Activated CD4-positive, alpha-beta T cell treated with anti-CD3 and anti-CD28 coated beads, Interleukin-10, Interleukin-2, amounts not matched to agents 100 ng/mL and 50 ng/mL, durations not matched to agents 16 hours and 8 hours (primary cell): ENCODE measurements at regions not wholly inside any gene's neighbourhood (a gene's known extent, or its start where the extent isn't known, plus 50 kb on each side); places are given as distances from the start of the nearest gene placed in this dataset.
"Not testable (repeated sequence)": the region's sequence is repeated elsewhere in the genome, so short reads cannot be mapped to it uniquely, and the experiment has no call there.

ENCODE experiments used
- DNase-seq: peaks from one replicate; pipeline ENCODE4 v3.0.0-alpha.2; 2020

DNA sequence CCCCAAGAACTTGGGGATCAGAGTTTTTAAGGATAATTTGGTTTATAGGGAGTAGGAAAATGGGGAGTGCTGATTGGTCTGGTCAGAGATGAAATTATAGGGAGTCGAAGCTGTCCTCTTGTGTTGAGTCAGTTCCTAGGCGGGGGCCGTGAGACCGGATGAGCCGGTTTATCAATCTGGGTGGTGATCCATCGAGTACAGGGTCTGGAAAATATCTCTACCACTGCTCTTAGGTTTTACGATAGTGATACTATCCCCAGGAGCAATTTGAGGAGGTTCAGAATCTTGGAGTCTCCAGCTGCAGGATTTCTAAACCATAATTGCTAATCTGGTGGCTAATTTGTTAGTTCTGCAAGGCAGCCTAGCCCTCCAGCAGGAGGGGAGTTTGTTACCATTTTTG, 403.4 kb downstream of the CDH11 start:
- DNase-seq, result no peak

DNA sequence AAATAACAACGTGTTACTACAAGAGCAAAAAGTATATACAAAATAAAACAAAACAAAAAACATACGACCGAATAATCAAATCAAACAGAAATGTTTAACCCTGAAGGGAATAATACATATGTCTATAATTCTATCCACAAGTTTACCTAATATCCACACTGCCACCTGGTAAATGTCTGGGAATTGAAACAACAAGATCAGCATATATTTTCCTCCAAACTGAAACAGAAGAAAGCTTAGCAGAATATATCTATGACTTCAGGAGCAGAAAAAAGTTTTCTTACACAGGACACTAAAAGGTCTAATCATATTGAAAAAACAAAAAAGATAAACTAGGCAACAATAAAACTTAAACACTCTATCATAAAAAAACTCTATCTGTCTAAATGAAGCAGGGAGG, 404.0 kb downstream of the CDH11 start:
- DNase-seq, result no peak

DNA sequence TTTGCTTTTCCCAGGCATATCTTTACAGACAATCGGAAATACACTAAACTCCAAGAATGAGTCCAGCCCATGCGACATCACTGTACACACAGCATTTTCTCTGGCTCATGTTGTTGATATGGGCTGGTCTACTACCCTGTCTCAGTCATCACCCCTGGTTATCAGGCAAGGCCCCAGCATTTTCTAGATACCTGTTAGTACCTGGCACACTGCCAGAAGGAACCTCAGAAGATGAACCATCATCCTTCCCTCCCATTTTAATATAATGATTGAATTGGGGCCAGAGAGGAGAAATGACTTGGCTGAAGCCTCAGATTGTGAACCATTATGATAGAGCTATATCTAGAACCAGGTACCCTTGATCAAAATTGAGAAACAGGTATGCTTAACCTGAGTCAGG, 406.2 kb downstream of the CDH11 start:
- no peak for DNase-seq

DNA sequence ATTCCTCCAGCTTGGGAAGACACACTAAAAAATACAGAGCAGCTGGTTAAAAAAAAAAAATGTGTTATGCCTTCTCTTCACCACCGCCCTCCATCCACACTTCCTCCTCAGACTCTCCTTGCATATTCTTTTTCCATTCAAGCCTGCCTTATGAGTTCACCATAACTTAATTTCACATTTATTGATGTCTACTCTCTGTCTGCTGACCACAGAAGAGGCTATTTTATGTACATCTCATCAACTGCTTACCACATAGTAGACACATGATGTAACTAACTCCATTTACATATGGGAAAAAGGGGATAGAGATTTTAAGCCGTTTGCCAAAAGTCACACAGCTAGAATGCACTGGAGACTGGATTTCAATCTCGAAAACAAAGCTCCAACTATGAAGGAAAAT, 409.8 kb downstream of the CDH11 start:
- no peak for DNase-seq

DNA sequence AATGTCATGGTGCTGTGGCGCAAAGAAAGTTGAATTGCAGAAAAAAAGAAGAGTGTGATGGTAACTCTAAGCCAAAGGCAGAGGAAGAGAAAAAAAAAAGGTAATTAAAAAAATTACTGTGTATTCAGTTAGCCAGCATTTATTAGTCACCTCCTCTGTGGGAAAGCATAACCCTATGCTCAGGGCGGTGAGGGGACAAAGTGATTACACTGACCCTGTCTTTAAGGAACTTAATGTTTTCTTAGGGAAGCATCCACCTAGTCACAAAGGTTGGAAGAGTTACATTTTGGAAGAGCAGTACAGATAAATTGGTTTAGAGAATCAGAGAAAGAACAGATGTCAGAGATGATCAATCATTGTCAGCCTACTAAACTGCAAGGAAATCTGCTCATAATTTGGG, 410.3 kb downstream of the CDH11 start:
- DNase-seq, result no peak

DNA sequence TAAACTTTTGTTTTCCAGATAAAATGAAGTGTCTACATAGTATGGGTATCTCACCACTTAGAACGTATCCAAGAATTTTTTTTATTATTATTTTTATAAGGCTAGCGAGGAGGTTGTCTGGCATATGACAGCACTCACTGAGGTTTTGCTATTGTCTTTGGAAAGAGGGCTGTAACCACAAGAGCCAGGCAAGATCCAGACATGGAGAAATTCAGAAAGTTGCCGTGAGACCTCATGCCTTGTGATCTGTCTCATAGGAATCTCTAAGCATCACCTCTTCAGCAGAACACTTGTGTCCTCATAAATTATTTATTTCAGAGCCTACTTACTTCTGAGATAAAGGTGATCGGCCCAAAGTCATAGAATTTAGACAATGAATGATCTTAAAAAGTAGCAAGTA, 410.8 kb downstream of the CDH11 start:
- no peak for DNase-seq

DNA sequence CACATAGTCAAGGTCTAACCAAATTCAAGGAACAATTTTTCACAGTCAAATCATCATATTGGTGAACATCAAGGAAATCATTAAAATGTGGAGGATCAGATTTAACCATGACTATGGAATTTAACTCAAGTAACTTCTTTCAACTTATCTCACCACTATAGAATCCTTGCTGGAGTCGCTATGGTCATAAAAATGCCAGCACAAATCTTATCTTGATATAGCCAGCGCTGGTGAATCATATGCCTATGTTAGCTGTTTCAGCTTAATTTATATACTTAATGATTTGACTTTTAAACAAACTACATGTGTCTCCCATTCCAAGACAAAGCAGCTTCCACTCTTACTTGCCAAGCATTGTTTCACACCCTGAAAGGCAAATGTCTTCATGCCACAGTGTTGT, 416.4 kb downstream of the CDH11 start:
- no peak for DNase-seq

DNA sequence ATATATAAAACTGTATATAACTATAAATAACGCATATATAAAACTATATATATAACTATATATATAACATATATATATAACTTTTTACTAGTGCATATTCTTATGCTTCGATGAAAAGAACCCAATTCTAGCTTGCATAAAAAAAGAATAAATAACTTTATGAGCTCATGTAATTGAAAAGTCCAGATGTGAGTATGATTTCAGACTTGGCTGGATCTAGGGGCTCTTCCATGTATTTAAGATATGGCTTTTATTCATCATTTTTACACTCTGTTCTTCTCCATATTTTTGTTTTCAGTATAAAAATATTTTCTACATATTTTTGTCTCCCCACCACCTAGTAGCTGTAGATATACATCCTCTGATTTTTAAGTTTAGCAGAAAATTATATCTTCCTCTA, 417.5 kb downstream of the CDH11 start:
- no peak for DNase-seq

DNA sequence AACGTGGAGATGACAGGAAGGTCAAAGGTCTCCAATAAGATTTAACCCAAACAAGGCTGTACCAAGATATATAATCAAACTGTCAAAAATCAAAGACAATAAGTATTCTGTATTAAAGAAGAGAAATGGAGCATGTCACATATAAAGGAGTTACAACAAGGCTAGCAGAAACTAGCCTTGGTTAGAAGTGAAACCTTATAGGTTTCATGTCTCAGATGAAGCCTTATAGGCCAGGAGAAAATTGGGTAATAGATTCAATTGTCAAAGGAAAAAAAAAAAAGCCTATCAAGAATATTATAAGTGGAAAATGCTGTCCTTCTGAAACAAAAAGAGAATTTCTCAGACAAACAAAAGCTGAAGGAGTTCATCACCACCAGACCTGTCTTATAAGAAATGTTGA, 419.4 kb downstream of the CDH11 start:
- no peak for DNase-seq

DNA sequence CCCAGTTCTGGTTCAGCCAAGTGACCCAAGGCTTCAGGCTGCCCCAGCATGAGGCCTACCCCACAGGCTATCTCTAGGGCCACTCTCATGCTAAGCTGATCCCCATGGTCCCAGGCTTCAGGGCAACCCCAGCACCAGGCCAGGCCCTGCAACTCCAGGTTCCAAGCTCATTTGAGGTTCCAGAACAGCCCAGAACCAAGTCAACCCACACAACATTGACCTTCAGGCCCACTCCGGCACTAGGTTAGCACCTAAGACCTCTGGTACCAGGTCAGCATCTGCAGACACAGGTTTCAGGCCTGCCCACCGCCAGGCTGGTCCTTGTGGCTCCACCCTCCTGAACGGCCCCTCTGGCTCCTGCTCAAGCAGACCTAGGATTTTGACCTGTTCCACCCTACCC, 421.2 kb downstream of the CDH11 start:
- no peak for DNase-seq

DNA sequence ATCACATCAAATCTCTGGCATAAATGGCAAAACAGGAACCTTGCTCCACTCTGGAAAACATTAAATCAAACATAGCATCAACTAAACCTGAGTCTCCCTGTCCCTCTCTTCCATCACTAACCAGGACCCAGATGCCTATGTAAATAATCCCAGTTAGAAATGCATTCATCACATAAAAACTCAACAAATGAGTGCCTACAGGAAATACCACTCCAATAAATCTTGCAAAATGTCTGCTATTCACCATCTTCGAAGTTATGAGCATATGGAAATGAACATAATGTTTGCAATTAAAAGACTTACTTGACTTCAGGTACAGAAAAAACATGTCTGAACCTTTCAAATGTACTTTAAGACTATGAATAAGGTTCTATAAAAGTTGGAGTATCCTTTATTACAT, 425.0 kb downstream of the CDH11 start:
- no peak for DNase-seq

DNA sequence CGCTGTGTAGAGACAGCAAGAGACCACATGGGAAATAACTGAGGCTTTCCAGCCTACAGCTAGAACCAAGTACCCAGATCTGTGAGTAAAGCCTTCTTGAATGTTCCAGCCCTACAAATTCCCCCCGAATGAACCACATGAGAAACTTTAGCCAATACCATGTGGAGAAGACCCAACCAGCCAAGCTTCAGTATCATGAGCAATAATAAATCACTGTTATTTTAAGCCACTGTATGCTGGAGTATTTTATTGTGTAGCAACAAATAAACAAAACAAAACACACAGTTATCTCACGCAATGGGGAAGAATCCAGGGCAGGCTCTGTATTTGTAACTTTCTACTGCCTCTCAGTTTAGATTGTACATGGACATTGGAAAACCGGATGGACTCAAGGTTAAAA, 426.2 kb downstream of the CDH11 start:
- DNase-seq, result no peak

DNA sequence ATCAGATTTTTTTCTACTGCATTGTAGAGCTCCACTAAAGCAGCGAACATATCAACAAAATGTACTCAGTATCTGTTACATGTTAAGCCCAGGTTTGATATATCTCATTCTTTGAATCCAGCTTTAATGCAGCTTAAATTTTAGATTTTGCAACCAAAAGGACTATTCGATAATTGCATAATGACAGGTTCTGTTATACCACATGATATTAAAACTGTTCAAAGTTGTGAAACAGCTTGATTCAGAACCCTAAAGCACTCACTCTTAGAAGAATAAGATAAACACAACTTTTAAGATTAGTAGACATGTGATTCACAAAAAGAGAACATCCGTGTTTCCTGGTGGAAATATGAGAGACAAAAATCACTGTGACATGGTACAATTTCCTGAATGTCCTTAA, 427.9 kb downstream of the CDH11 start:
- no peak for DNase-seq

DNA sequence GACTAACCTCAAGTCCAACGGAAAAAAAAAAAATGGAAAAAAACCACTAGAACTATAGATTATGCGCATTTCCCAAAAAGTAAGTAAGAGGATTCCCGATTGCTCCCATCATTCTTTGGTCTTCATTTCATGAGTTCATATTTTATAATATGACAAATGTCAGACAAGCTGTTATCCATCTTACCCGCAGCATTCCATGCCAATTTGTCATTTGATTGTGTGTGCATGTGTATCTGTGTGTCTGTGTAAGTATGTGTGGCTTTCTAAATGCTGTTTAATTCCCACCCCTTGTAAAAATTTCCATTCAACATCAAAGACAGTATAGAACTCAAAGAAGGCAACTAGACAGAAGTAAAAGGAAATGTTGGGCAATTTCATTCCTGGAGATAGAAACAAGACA, 434.1 kb downstream of the CDH11 start:
- no peak for DNase-seq

DNA sequence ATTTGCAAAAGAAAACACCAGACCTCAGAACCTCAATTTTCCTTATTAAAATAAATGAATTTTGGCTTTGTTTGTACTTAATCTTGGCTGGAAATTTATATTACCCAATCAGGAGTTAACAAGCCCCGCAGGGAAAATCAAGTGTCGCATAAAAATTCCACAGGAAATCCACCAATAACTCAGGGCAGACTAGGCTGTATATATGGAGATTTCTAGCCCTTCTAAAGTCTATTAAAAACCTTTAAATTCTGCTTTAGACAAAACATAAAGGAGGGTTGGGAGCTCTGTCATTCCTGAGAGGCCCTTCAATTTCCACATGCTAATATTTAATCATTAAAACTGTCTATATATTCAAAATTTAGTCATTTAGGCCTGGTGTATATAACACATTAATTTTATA, 434.7 kb downstream of the CDH11 start:
- no peak for DNase-seq

DNA sequence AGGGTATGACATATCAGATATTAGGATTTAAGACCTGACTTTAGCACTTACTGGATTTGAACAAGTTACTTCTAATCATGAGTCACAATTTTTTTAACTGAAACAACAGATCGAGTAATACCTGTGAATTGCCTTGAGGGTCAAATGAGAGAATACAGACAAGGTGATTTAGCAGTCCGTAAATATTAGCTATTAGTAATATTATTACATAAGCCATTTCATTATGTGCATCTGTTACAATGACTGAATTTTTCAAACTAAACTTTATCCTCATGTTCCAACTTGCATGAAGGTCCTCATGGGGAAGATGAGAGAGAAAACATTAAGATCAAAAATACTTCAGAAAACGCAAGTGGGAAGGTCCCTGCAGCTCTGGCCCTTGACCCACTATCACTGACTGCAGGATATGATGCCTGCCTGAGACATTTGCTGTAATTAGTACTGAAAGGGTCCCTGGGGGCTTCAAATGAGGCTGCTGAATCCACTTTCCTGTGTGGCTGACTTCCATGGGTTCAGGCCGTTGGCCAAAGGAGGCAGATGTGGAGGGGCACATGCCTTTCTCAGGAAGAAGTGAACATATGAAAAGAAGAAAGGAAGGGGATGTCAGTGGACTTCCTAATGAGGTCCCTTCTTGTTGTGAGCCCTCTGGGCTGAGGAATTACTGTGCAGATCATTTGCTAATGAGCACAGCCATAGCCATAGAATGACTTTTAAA, 441.7 kb downstream of the CDH11 start:
- DNase-seq, result no peak

DNA sequence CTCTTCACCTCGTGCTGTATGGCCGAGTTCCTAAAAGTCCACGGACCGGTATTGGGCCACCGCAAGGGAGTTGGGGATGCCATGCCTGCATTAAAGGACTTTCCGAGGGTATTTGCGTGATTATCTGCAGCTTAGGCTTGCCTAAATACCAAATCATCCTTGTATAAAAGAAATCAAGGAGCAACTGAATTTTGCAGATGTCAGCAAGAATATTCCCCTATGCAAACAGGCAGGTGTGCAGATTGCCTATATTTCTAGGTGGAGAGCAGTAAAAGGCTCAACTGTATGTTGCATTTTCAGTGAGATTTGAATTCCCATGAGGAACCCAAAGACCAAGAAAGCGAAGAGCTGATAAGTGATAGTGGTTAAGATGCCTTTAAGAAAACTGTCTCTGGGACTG, 452.3 kb downstream of the CDH11 start:
- DNase-seq, result no peak

DNA sequence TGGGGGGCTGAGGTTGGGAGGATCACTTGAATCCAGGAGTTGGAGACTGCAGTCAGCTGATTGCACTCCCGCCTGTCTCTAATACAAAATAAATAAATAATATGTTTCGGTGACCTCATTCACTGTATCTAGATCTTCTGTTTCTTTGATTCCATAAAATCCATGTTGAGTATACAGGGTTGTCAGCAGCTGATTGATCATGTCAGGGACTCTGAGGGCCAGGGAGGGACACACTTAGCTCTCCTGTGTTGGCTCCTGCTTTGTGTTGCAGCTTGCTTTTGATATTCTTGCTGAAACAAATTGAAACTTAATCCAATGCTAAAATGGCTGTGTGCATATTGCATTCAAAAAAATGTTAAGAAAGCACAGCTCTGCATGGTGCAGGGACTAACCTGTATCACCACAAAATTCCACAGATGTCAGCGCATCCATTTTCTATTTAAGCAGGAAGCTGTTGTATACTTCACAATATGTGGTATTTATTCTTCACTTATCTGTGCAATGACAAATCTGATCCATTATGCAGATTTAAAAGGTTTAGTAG, 454.5 kb downstream of the CDH11 start:
- no peak for DNase-seq

DNA sequence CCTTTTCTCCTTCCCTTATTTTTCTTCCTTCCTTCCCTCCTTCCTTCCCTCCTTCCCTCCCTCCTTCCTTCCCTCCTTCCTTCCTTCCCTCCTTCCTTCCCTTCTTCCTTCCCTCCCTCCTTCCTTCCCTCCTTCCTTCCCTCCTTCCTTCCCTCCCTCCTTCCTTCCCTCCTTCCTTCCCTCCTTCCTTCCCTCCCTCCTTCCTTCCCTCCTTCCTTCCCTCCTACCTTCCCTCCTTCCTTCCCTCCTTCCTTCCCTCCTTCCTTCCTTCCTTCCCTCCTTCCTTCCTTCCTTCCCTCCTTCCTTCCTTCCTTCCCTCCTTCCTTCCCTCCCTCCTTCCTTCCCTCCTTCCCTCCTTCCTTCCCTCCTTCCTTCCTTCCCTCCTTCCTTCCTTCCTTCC, 459.6 kb downstream of the CDH11 start:
- DNase-seq, result not testable (repeated sequence)

DNA sequence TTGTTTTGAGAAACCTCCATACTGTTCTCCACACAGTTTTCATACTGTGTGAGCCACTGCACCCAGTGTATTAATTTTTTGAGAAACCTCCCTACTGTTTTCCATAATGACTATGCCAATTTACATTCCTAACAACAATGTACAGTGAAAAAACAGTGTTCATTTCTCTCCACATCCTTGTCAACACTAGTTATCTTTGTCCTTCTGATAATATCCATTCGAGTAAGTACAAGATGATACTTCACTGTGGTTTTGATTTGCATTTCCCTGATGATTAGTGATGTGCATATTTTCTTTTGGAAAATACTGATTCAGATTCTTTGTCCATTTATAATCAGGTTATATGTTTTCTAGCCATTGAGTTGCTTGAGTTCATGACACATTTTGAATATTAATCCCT, 462.0 kb downstream of the CDH11 start:
- no peak for DNase-seq

DNA sequence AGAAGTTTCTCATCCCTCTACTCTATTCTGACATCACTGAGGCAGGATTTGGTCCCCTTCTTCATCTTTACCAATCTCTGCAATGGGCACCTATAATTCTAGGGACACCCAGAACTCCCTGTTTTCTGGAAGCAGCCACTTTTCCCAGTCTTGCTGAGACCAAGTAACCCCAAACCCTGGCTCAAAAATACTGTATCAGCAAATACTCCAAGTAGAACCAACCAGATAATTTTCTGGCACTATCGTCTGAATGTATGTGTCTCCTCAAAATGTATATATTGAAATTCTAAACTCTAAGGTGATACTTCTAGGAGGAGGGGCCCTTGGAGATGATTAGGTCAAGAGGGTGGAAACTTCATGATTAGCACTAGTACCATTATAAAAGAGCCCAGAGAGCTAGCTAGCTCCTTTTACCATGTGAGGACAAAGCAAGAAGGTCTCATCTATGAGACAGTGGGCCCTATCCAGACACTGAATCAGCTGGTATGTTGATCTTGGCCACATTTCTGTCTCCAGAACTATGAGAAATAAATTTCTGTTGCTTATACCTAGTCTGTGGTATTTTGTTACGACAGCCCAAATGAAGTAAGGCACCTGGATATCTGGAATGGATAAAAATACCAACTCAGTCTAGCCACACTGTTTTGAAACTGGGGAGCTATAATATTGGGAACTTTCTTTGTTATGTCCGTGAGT, 464.4 kb downstream of the CDH11 start:
- no peak for DNase-seq

DNA sequence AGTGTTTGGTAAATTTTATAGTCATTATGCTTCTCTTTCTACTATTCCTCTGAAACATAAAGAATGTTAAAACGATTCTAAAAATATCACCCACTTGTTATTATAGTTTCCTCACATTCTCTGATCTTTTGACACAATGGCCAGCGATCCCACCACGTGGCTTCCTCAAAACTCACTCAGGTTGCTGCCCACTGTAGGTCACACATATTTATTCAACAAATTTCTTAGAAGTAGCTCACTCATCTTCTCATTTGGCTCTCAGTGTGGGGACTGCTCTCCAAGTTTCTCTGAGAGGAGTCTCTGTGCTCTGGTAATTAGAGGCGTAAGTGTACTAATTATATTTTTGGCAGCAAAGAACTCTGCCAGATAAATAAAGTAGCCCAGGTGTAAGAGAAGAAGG, 465.4 kb downstream of the CDH11 start:
- DNase-seq, result no peak

DNA sequence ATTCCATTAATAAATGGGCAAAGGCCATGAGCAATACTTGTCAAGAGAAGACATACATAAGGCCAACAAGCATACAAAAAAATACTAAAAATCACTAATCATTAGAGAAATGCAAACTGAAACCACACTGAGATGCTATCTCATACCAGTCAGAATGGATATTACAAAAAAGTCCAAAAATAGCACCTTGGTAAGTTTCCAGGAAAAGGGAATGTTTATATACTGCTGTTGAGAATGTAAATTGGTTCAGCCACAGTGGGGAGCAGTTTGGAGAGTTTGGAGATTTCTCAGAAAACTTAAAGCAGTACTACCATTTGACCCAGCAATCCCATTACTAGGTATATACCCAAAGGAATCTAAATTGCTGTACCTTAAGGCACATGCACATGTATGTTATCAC, 467.7 kb downstream of the CDH11 start:
- no peak for DNase-seq

DNA sequence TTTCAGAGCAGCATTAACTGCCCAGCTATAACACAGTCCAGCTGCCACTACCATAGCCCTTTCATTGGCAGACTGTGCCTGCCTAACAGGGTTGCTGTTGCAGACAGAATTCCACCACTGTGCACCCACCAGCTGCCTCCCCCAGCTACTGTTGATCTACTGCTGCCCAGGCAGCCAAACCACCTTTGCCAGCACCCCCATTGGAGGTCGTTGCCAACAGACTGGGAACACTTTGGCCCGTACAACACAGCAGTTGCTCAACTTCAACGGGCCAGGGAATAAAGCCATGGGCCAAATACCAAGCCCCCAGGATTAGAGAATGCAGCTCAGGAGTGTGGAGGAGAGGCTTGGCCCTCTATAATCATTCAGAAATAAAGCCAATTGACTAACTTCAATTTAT, 473.6 kb downstream of the CDH11 start:
- DNase-seq, result no peak

DNA sequence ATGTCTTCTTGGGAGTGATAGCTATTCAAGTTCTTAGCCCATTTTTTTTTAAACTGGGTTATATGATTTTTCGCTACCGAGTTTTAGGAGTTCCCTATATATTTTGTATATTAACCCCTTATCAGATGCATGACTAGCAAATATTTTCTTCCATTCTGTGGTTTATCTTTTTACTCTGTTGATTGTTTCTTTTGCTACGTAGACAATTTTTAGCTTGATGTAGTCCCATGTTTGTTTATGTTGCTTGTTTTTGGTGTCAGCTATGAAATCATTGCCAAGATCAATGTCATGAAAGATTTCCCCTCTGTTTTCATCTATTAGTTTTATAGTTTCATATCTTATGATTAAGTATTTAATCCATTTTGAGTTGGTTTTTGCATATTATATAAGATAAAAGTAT, 480.5 kb downstream of the CDH11 start:
- DNase-seq, result no peak
